HG03064 (cell line): ENCODE measurements at regions not wholly inside any gene's neighbourhood (a gene's known extent, or its start where the extent isn't known, plus 50 kb on each side); places are given as distances from the start of the nearest gene placed in this dataset.

Experiments used
- ATAC-seq: cut with Tn5 transposase; IDR thresholded peaks from one replicate; pipeline ENCODE4 v1.9.1; 2021; ENCODE audit warnings: low read depth; ENCODE audit not compliant: unreplicated experiment

GRCh38 chr2:146503366-146503765 lies 1341.5 kb upstream of the ACVR2A start:
- ATAC-seq: no peak

GRCh38 chr2:146496248-146496647 lies 1348.6 kb upstream of the ACVR2A start:
- no peak for ATAC-seq

GRCh38 chr2:146489386-146489785 lies 1355.4 kb upstream of the ACVR2A start:
- ATAC-seq: no peak

- ATAC-seq: no peak
Measured at GRCh38 chr2:146481629-146482028, 1363.2 kb upstream of the ACVR2A start.

- no peak for ATAC-seq
Measured at GRCh38 chr2:146477383-146477782, 1367.4 kb upstream of the ACVR2A start.

- no peak for ATAC-seq
Measured at GRCh38 chr2:146468578-146468977, 1376.3 kb upstream of the ACVR2A start.

- no peak for ATAC-seq
Measured at GRCh38 chr2:146467425-146467824, 1377.4 kb upstream of the ACVR2A start.

GRCh38 chr2:146465460-146465859 lies 1379.4 kb upstream of the ACVR2A start:
- ATAC-seq: no peak

GRCh38 chr2:146461068-146461467 lies 1383.8 kb upstream of the ACVR2A start:
- ATAC-seq: no peak

GRCh38 chr2:146458585-146458984 lies 1386.2 kb upstream of the ACVR2A start:
- no peak for ATAC-seq

- no peak for ATAC-seq
Measured at GRCh38 chr2:146457221-146457620, 1387.6 kb upstream of the ACVR2A start.

GRCh38 chr2:146455325-146455724 lies 1389.5 kb upstream of the ACVR2A start:
- ATAC-seq: no peak

- no peak for ATAC-seq
Measured at GRCh38 chr2:146451972-146452371, 1392.9 kb upstream of the ACVR2A start.

- no peak for ATAC-seq
Measured at GRCh38 chr2:146450131-146450530, 1394.7 kb upstream of the ACVR2A start.

GRCh38 chr2:146444987-146445386 lies 1399.8 kb upstream of the ACVR2A start:
- ATAC-seq: no peak

- no peak for ATAC-seq
Measured at GRCh38 chr2:146444085-146444484, 1400.7 kb upstream of the ACVR2A start.

GRCh38 chr2:146438246-146438645 lies 1406.6 kb upstream of the ACVR2A start:
- no peak for ATAC-seq

- no peak for ATAC-seq
Measured at GRCh38 chr2:146437712-146438111, 1407.1 kb upstream of the ACVR2A start.

GRCh38 chr2:146433116-146433875 lies 1411.5 kb upstream of the ACVR2A start:
- no peak for ATAC-seq

- ATAC-seq: no peak
Measured at GRCh38 chr2:146429366-146429765, 1415.5 kb upstream of the ACVR2A start.

- ATAC-seq: no peak
Measured at GRCh38 chr2:146417942-146418341, 1426.9 kb upstream of the ACVR2A start.

GRCh38 chr2:146415291-146415690 lies 1429.5 kb upstream of the ACVR2A start:
- no peak for ATAC-seq

GRCh38 chr2:146414456-146414855 lies 1430.4 kb upstream of the ACVR2A start:
- ATAC-seq: no peak
